A673 (cell line): ENCODE measurements at regions not wholly inside any gene's neighbourhood (a gene's known extent, or its start where the extent isn't known, plus 50 kb on each side); places are given as distances from the start of the nearest gene placed in this dataset.

Experiments used
- BruUV-seq: library from RNA; stranded (reverse); fragments of 400-500 nt; replicated peaks from 2 replicates; lab custom pipeline; 2021; lab: Mats Ljungman, UMichigan
- CTCF ChIA-PET: fragments of 300-600 bp; sonication (Branson Sonifier 250); formaldehyde crosslinking; loops from one replicate; lab custom pipeline; 2022; ENCODE audit warnings: antibody characterized with exemption; lab: Charles Lee
- POLR2A ChIA-PET: fragments of 300-600 bp; sonication (Branson Sonifier 250); formaldehyde crosslinking; loops from one replicate; lab custom pipeline; 2022; ENCODE audit warnings: antibody characterized with exemption; ENCODE audit not compliant: low non-redundant PET; lab: Charles Lee
- DNase-seq: peaks from one replicate; pipeline ENCODE4 v3.0.0-alpha.2; 2015; ENCODE audit warnings: low spot score
- H3K27ac ChIP-seq: fragments of 200-600 bp; sonication (generic); 2 replicates; pipeline ENCODE4 v1.5.1; 2016; ENCODE audit warnings: mixed run types, low read depth, mild to moderate bottlenecking, mixed read lengths, antibody characterized with exemption, low read length; ENCODE audit not compliant: poor library complexity, severe bottlenecking
- H3K27me3 ChIP-seq: fragments of 200-600 bp; sonication (generic); replicated peaks from 2 replicates; pipeline ENCODE4 v1.6.1; 2017; ENCODE audit warnings: mixed run types, low read depth, mild to moderate bottlenecking, mixed read lengths, antibody characterized with exemption, low read length; ENCODE audit not compliant: insufficient read depth, poor library complexity
- H3K36me3 ChIP-seq: fragments of 200-600 bp; sonication (generic); 2 replicates; pipeline ENCODE4 v1.6.1; 2016; ENCODE audit warnings: mixed run types, mild to moderate bottlenecking, mixed read lengths, antibody characterized with exemption, low read length; ENCODE audit not compliant: insufficient read depth, poor library complexity, severe bottlenecking
- H3K4me1 ChIP-seq: fragments of 200-600 bp; sonication (generic); 2 replicates; pipeline ENCODE4 v1.6.1; 2017; ENCODE audit warnings: mixed run types, mild to moderate bottlenecking, mixed read lengths, antibody characterized with exemption, low read length; ENCODE audit not compliant: insufficient read depth, poor library complexity, severe bottlenecking
- H3K4me3 ChIP-seq: fragments of 200-600 bp; sonication (generic); 2 replicates; pipeline ENCODE4 v1.5.1; 2016; ENCODE audit warnings: low read depth, mixed run types, mild to moderate bottlenecking, mixed read lengths, low read length; ENCODE audit not compliant: poor library complexity, severe bottlenecking
- H3K9me3 ChIP-seq: fragments of 200-600 bp; sonication (generic); 2 replicates; pipeline ENCODE4 v1.6.1; 2016; ENCODE audit warnings: mixed run types, low read depth, mild to moderate bottlenecking, mixed read lengths, antibody characterized with exemption, low read length; ENCODE audit not compliant: poor library complexity, severe bottlenecking
- CTCF ChIP-seq: fragments of 300-800, 200-600 bp; sonication (generic); conservative IDR thresholded peaks from 2 replicates; pipeline ENCODE4 v1.5.1; 2017; ENCODE audit warnings: low read depth, mild to moderate bottlenecking, antibody characterized with exemption, low read length, moderate library complexity, mixed read lengths
- EZH2 ChIP-seq: fragments of 200-600 bp; sonication (generic); IDR thresholded peaks from 2 replicates; pipeline ENCODE4 v1.6.1; 2017; ENCODE audit warnings: borderline replicate concordance, low read depth, mild to moderate bottlenecking, mixed read lengths, antibody characterized with exemption, low read length; ENCODE audit not compliant: poor library complexity, severe bottlenecking
- intact Hi-C: fragments of 100-400 bp; cut with micrococcal nuclease; formaldehyde crosslinking; loops from one replicate; pipeline ENCODE4 v1.10.0; 2022; ENCODE audit not compliant: unreplicated experiment

DNA sequence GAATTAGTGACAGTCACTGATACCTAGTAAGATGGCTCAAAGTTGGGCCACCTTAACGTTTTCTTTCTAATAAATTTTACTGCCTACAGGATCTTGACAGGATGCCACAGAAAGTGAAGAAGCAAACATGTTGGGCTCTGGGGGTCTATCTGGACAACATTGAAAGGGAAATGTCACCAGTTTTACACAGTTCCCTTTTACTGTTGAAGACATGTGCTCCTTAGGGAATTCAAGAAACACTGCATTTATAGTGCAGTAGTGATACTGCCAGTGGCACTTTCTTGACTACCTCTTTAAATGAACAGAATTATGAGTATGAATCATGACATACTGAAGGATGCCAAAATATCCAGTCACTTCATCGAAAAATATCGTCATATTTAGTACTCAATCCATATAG, 269.3 kb upstream of the SYT10 start:
- ChIA-PET POLR2A (no interaction called here), CTCF (no interaction called here)
- TF ChIP-seq EZH2 (no peak), CTCF (no peak)
- no peak for DNase-seq
- Histone ChIP-seq H3K4me1 (no peaks in the 10 kb centered on the region), H3K27ac (no peak overlapping the region), H3K27me3 (no peaks in the 10 kb centered on the region), H3K36me3 (no peaks in the 10 kb centered on the region), H3K9me3 (peaks cover 5% of the 10 kb centered on the region), H3K4me3 (no peak overlapping the region)
- BruUV-seq = no TSS peak
- intact Hi-C loops = no loop called here

DNA sequence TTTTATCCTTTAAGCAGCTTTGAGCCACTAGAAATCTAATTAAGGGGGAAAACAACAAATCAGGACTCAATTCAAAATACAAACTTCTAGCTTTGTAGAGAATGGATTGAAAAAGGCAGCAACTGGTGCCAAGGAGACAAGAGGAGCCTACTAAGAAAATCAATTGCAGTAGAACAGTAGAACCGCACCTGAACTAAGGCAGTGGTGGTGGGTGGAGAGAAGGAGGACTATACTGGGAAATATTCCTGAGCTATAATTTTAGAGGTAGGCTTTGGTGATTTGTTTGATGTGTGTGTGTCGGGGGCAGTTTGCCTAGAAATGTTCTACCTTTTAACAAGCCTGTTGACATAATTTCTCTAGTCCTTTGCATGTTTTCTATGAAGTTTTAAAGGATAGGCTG, 270.9 kb upstream of the SYT10 start:
- intact Hi-C loops = no loop called here

DNA sequence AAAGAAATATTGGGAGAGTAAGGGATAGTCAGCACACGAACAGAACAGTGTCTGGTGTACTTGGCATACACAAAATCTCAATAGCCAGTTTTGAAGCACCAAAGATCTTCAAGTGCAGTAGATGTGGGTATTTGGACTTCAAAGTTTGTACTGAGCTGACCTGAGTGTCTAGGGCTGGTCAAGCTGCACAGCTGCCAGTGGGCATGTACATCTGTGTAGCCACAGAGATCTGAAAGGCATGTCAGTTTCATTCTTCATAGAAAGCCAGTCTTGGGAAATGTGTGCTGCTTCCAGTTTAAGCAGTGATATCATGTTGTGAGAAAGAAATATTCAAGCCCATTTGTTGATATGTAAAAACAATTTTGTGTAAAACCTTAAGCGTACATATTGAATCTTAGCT, 279.0 kb upstream of the SYT10 start:
- no peak for TF ChIP-seq EZH2
- TF ChIP-seq CTCF = no peak
- Histone ChIP-seq H3K4me1 (no peaks in the 10 kb centered on the region), H3K9me3 (no peaks in the 10 kb centered on the region), H3K27me3 (no peaks in the 10 kb centered on the region), H3K4me3 (no peak overlapping the region), H3K27ac (no peak overlapping the region), H3K36me3 (no peaks in the 10 kb centered on the region)
- POLR2A ChIA-PET = no interaction called here
- no peak for DNase-seq
- intact Hi-C loops = no loop called here
- CTCF ChIA-PET = no interaction called here
- no TSS peak for BruUV-seq

More for the DNA sequence above, 270.9 kb upstream of the SYT10 start:
- TF ChIP-seq CTCF = no peak
- TF ChIP-seq EZH2 = no peak
- Histone ChIP-seq H3K36me3 (no peaks in the 10 kb centered on the region), H3K9me3 (no peaks in the 10 kb centered on the region), H3K4me3 (no peak overlapping the region), H3K4me1 (no peaks in the 10 kb centered on the region), H3K27ac (no peak overlapping the region), H3K27me3 (no peaks in the 10 kb centered on the region)
- POLR2A ChIA-PET = no interaction called here
- CTCF ChIA-PET = no interaction called here
- no TSS peak for BruUV-seq
- no peak for DNase-seq
